ENCODE measurements at regions not wholly inside any gene's neighbourhood (a gene's known extent, or its start where the extent isn't known, plus 50 kb on each side); places are given as distances from the start of the nearest gene placed in this dataset.

DNA sequence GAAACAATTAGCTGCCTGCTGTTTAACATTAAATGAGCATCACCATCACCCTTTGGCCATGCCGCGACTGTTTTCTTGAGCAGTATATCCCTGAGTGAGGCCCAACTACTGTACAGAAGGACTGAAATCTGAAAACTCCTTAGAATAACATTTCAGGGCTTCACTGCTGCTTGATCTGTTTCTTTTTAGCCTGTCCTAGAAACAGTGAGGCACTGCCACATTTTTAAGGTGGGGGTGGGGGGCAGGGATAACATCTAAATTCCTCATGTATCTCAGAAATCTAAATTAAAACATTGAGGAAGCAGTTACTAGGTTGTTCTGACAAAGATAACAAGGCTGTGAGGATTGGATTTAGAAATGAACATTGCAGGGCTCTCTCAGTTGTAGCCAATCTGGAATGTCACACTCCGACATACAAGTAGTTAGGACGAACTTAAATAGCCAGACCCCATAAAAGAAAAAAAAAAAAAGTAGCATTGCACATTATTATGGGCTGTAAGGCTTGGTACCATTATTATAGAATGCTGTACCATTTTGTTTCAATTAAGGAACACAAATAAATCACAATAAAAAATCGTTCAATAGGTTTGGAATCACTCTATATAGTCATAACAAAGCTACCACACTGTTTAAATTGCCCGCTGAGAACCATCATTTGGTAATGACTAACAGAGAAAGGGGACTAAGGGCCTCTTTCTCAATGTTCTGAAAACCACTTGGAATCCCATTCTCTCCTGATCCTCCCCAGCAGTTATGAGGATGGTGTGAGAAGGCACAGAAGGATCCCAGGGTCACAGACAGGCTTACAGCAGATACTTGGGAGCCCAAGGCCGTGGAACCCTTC lies 256.1 kb downstream of the INHBA start:
- Histone ChIP-seq H3K56ac (ENCODE audit: insufficient read length, low read depth, low read length) (no peak overlapping the region), H3K14ac (ENCODE audit: insufficient read depth, low read length) (no peak overlapping the region), H3K4me1 (ENCODE audit: insufficient read depth, low read length) (peaks cover 2% of the 10 kb centered on the region; the same call in 1 of the 2 replicates), H4K91ac (ENCODE audit: insufficient read length, low read depth, low read length) (no peak overlapping the region), H3K4ac (ENCODE audit: low read depth, low read length) (no peak overlapping the region), H2BK20ac (ENCODE audit: low read depth, low read length, poor library complexity, severe bottlenecking) (no peak overlapping the region), H3K9me3 (ENCODE audit: control insufficient read depth, low read depth, low read length) (no peaks in the 10 kb centered on the region), H4K8ac (replicated peaks; ENCODE audit: insufficient read length, low read depth, low read length) (no peak overlapping the region), H3K27ac (ENCODE audit: insufficient read length, low read depth, low read length) (no peak overlapping the region), H4K20me1 (ENCODE audit: control insufficient read depth, insufficient read depth, insufficient read length) (no peaks in the 10 kb centered on the region), H3K23me2 (ENCODE audit: insufficient read length, low read depth, low read length, poor library complexity, severe bottlenecking) (no peaks in the 10 kb centered on the region), H3K79me1 (ENCODE audit: insufficient read depth, low read depth, low read length, poor library complexity, severe bottlenecking) (no peaks in the 10 kb centered on the region), H3K79me2 (ENCODE audit: insufficient read depth, low read length) (no peaks in the 10 kb centered on the region), H2BK5ac (ENCODE audit: insufficient read length, low read length) (no peak overlapping the region), H2BK15ac (ENCODE audit: low read depth, low read length) (no peak overlapping the region), H3K4me2 (ENCODE audit: insufficient read depth, insufficient read length, low read length) (no peak overlapping the region), H3K27me3 (ENCODE audit: insufficient read depth, low read length) (no peaks in the 10 kb centered on the region), H3T11ph (ENCODE audit: low read length) (no peak overlapping the region), H3K9ac (ENCODE audit: extremely low read depth, insufficient read length, low read length) (no peak overlapping the region), H2BK12ac (ENCODE audit: insufficient read length, low read depth, low read length) (no peak overlapping the region), H3K18ac (ENCODE audit: insufficient read length, low read depth, low read length) (no peak overlapping the region), H2AFZ (ENCODE audit: low read length) (no peak overlapping the region), H2BK120ac (ENCODE audit: low read depth, low read length, poor library complexity, severe bottlenecking) (no peak overlapping the region), H2AK5ac (ENCODE audit: insufficient read length, low read length) (no peak overlapping the region), H3K23ac (ENCODE audit: insufficient read length, low read depth, low read length) (no peak overlapping the region), H4K5ac (ENCODE audit: insufficient read length, low read depth, low read length) (no peak overlapping the region)
- H3K4me3 Mint-ChIP-seq: no peak overlapping the region
- TF ChIP-seq, protein P1, sequence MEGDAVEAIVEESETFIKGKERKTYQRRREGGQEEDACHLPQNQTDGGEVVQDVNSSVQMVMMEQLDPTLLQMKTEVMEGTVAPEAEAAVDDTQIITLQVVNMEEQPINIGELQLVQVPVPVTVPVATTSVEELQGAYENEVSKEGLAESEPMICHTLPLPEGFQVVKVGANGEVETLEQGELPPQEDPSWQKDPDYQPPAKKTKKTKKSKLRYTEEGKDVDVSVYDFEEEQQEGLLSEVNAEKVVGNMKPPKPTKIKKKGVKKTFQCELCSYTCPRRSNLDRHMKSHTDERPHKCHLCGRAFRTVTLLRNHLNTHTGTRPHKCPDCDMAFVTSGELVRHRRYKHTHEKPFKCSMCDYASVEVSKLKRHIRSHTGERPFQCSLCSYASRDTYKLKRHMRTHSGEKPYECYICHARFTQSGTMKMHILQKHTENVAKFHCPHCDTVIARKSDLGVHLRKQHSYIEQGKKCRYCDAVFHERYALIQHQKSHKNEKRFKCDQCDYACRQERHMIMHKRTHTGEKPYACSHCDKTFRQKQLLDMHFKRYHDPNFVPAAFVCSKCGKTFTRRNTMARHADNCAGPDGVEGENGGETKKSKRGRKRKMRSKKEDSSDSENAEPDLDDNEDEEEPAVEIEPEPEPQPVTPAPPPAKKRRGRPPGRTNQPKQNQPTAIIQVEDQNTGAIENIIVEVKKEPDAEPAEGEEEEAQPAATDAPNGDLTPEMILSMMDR (conservative IDR thresholded peaks at IDR 0.05): no peak
- DNase-seq: no peak
- H3K36me3 Mint-ChIP-seq (ENCODE audit: insufficient read depth in 1 of 3, low read depth in 3 of 3): no peaks in the 10 kb centered on the region
- no CpG with 5 or more reads among the region's 7 CpGs for WGBS (ENCODE audit: extremely low coverage, insufficient read length, low lambda C conversion rate)
- no peaks in the 10 kb centered on the region for H3K9me3 Mint-ChIP-seq
- peaks cover 22 to 28% of the 10 kb centered on the region in 2 experiments for H3K4me1 Mint-ChIP-seq
- H3K27me3 Mint-ChIP-seq (ENCODE audit: low read depth): no peaks in the 10 kb centered on the region; the same call in 1 of the 2 replicates
- no peak overlapping the region; a peak in 1 of 7 replicates for H3K27ac Mint-ChIP-seq

Measured in H9 (cell line).